GM20431 (cell line): ENCODE measurements at regions not wholly inside any gene's neighbourhood (a gene's known extent, or its start where the extent isn't known, plus 50 kb on each side); places are given as distances from the start of the nearest gene placed in this dataset.
"Not testable (repeated sequence)": the region's sequence is repeated elsewhere in the genome, so short reads cannot be mapped to it uniquely, and the experiment has no call there.

ENCODE experiments used
- in situ Hi-C: fragments of 300-500 bp; cut with MseI, MboI; formaldehyde crosslinking; loops from one replicate; pipeline ENCODE4 v1.15.0; 2020; ENCODE audit warnings: low sequenced_read_pairs; ENCODE audit not compliant: unreplicated experiment

- in situ Hi-C loops: no loop called here
These were observed 103.7 kb upstream of the AADAT start for GRCh38 chr4:170193496-170193895.

DNA sequence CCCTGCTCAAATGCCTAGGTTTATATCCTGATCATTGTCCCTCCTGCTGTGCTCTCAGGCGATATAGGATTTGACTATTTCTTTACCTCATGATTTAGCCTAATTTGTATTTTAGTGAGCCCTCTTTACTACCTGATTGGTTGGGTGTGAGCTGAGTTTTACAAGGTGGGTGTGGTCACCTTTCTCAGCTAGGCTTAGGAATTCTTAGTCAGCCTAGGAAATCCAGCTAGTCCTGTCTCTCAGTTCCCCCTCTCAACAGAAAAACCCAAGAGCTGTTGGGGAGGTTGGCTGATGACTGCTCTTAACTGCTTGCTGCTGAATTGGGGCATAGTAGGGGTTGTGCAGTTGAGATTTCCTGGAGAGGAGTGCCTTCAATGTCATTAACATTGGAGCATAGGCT, 100.5 kb upstream of the AADAT start:
- in situ Hi-C loops: no loop called here

DNA sequence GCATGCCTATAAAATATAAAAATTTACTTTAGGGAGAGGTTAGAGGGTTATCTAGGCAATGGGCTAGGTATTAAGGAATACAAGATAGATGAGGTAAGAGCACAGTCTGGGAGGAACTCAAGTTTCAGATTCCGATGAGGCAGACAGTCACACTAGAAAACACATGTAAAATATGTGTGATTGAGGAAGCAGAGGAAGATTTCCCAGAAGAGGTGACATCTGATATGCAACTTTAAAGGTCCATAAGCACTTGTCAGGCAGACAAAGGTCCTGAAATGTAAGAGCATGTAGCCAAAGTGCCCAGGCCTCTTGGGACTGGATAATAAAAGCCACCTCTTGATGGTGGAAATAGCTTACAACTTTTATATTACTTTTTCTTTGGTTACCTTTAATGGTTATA, 81.1 kb upstream of the AADAT start:
- in situ Hi-C loops: no loop called here

GRCh38 chr4:170169699-170170098, 79.9 kb upstream of the AADAT start:
- in situ Hi-C loops: no loop called here

- in situ Hi-C loops: no loop called here
These were observed 77.9 kb upstream of the AADAT start for GRCh38 chr4:170167678-170168077.

GRCh38 chr4:170166193-170166592, 76.4 kb upstream of the AADAT start:
- in situ Hi-C loops: not testable (repeated sequence)

GRCh38 chr4:170162416-170162815, 72.7 kb upstream of the AADAT start:
- in situ Hi-C loops: no loop called here

DNA sequence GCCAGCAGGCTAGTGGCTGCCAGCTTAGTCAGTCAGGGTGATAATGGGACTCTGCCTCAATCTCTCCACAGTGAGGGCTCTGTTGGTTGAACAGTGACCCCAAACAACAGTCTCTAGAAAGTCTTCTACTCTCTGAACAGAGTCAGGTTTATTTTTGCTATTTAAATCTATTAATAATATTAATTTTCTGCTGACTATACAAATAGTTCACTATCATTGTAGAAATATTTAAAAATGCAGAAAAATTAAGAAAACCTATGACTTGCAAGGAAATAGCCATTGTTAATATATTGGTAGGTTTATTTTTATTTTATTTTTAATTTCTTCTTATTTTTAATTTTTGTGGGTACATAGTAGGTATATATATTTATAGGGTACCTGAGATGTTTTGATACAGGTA, 67.9 kb upstream of the AADAT start:
- in situ Hi-C loops: no loop called here

DNA sequence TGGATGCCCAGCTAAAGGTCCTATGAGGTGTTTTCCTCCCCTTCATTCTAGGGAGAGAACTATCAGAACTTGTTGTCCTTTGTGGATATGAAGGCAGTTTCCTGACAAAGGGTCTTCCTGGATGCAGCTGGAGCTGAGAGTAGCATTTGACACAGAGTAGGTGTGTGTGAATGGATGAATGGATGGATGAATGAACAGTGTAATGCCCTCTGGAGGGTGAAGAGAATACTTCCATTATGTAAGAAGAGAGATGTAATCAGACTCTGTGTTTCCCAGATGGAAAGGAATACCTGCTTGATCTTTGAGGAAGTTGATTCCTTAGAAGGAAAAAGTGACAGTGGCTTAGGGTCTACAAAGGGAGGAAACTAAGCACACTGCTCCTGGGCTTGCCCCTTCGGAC, 55.4 kb upstream of the AADAT start:
- in situ Hi-C loops: loop anchor here (25.0 kb wide), 1 partner anchor 217 kb away; no protein-coding TSS in a partner anchor

GRCh38 chr4:170139764-170140163, 50.0 kb upstream of the AADAT start:
- in situ Hi-C loops: loop anchor here (25.0 kb wide), 1 partner anchor 223 kb away; no protein-coding TSS in a partner anchor
